Right atrium auricular region (tissue), 2 donors: ENCODE measurements at regions not wholly inside any gene's neighbourhood (a gene's known extent, or its start where the extent isn't known, plus 50 kb on each side); places are given as distances from the start of the nearest gene placed in this dataset.
A peak's percentile ranks its signal among the peaks of the same experiment; 100 is the strongest.

ENCODE experiments used
- DNase-seq: peaks from one replicate; pipeline ENCODE4 v3.0.0-alpha.2; 2019; ENCODE audit warnings: low spot score
- H3K27ac ChIP-seq, 2 donors: fragments of 200-600 bp; sonication (generic); 1 replicate in 1 of 2; 2 replicates in 1 of 2; pipeline ENCODE4 v1.5.1; 2016 to 2019
- H3K27me3 ChIP-seq, 2 donors: fragments of 200-600 bp; sonication (generic); one replicate each; pipeline versions ENCODE4 v1.5.1 to v1.6.0; 2017 to 2019
- H3K36me3 ChIP-seq: fragments of 200-600 bp; sonication (generic); one replicate; pipeline ENCODE4 v1.5.1; 2016
- H3K4me1 ChIP-seq, 2 donors: fragments of 200-600 bp; sonication (generic); one replicate each; pipeline versions ENCODE4 v1.5.1 to v1.6.0; 2017 to 2019
- H3K4me3 ChIP-seq, 2 donors: fragments of 200-600 bp; sonication (generic); 1 replicate in 1 of 2; 2 replicates in 1 of 2; pipeline ENCODE4 v1.5.1; 2017 to 2019; ENCODE audit warnings: mild to moderate bottlenecking in 1 of 2, moderate library complexity in 1 of 2
- H3K9me3 ChIP-seq, 2 donors: fragments of 200-600 bp; sonication (generic); one replicate each; pipeline ENCODE4 v1.5.1; 2019
- CTCF ChIP-seq, 2 donors: fragments of 200-600 bp; sonication (generic); IDR thresholded peaks; one replicate each; pipeline ENCODE4 v1.5.1; 2019; ENCODE audit warnings: antibody characterized with exemption in 2 of 2

- Histone ChIP-seq H3K27ac (peak overlapping the region; percentile 25 to 51), H3K27me3 (no peaks in the 10 kb centered on the region), H3K36me3 (no peaks in the 10 kb centered on the region), H3K4me3 (no peak overlapping the region), H3K4me1 (peaks cover 0 to 61% of the 10 kb centered on the region in 2 donors), H3K9me3 (no peaks in the 10 kb centered on the region)
- DNase-seq, result no peak
- no peak for TF ChIP-seq CTCF (IDR thresholded peaks at IDR 0.05)
Measured at GRCh38 chr10:78742730-78743615, 325.8 kb upstream of the ZMIZ1 start.

GRCh38 chr10:78744056-78744455 is 324.7 kb upstream of the ZMIZ1 start:
- Histone ChIP-seq H3K27ac (no peak overlapping the region), H3K4me1 (peaks cover 0 to 61% of the 10 kb centered on the region in 2 donors), H3K36me3 (no peaks in the 10 kb centered on the region), H3K27me3 (no peaks in the 10 kb centered on the region), H3K9me3 (no peaks in the 10 kb centered on the region), H3K4me3 (no peak overlapping the region)
- no peak for TF ChIP-seq CTCF (IDR thresholded peaks at IDR 0.05)
- DNase-seq, result no peak

GRCh38 chr10:78744491-78745090 is 324.2 kb upstream of the ZMIZ1 start:
- Histone ChIP-seq H3K4me3 (no peak overlapping the region), H3K27me3 (no peaks in the 10 kb centered on the region), H3K36me3 (no peaks in the 10 kb centered on the region), H3K9me3 (no peaks in the 10 kb centered on the region), H3K27ac (peak overlapping the region; percentile 22 to 67), H3K4me1 (peaks cover 0 to 61% of the 10 kb centered on the region in 2 donors)
- no peak for TF ChIP-seq CTCF (IDR thresholded peaks at IDR 0.05)
- DNase-seq, result no peak

GRCh38 chr10:78745441-78745840 is 323.3 kb upstream of the ZMIZ1 start:
- TF ChIP-seq CTCF (IDR thresholded peaks at IDR 0.05), result no peak
- H3K36me3 ChIP-seq, result no peaks in the 10 kb centered on the region

GRCh38 chr10:78746155-78746763 is 322.5 kb upstream of the ZMIZ1 start:
- Histone ChIP-seq H3K4me3 (no peak overlapping the region), H3K4me1 (peaks cover 0 to 58% of the 10 kb centered on the region in 2 donors), H3K9me3 (no peaks in the 10 kb centered on the region), H3K36me3 (no peaks in the 10 kb centered on the region), H3K27me3 (no peaks in the 10 kb centered on the region), H3K27ac (peak overlapping the region in 1 of 2 donors; percentile 67)
- no peak for DNase-seq
- no peak for TF ChIP-seq CTCF (IDR thresholded peaks at IDR 0.05)

More at GRCh38 chr10:78745441-78745840, 323.3 kb upstream of the ZMIZ1 start:
- DNase-seq, result no peak
- Histone ChIP-seq H3K9me3 (no peaks in the 10 kb centered on the region), H3K4me1 (peaks cover 0 to 61% of the 10 kb centered on the region in 2 donors), H3K4me3 (no peak overlapping the region), H3K27ac (peak overlapping the region; percentile 22 to 67), H3K27me3 (no peaks in the 10 kb centered on the region)
